Activated naive CD8-positive, alpha-beta T cell treated with anti-CD3 and anti-CD28 coated beads, Interleukin-2, amount 10 ng/mL, durations not matched to agents 7 days and 5 days (primary cell): ENCODE measurements at regions not wholly inside any gene's neighbourhood (a gene's known extent, or its start where the extent isn't known, plus 50 kb on each side); places are given as distances from the start of the nearest gene placed in this dataset.
"Not testable (repeated sequence)": the region's sequence is repeated elsewhere in the genome, so short reads cannot be mapped to it uniquely, and the experiment has no call there.

Experiments used
- ATAC-seq: fragments of 150-1000 bp; cut with Tn5 transposase; one replicate; pipeline ENCODE4 v1.10.0; 2021; ENCODE audit warnings: low read depth, moderate library complexity
- POLR2A ChIA-PET: fragments of 350-600 bp; sonication (Branson Sonifier 250); formaldehyde crosslinking; loops from one replicate; lab custom pipeline; 2021; ENCODE audit warnings: antibody characterized with exemption; lab: Charles Lee
- DNase-seq: peaks from one replicate; pipeline ENCODE4 v3.0.0; 2021
- H3K27ac Mint-ChIP-seq: one replicate; pipeline ENCODE4 v1.8.0; 2022; ENCODE audit warnings: mild to moderate bottlenecking, mixed read lengths
- H3K27me3 Mint-ChIP-seq: one replicate; pipeline ENCODE4 v1.8.0; 2022; ENCODE audit warnings: mild to moderate bottlenecking, moderate library complexity, mixed read lengths
- H3K36me3 Mint-ChIP-seq: one replicate; pipeline ENCODE4 v1.8.0; 2021; ENCODE audit warnings: mild to moderate bottlenecking, mixed read lengths
- H3K4me1 Mint-ChIP-seq: one replicate; pipeline ENCODE4 v1.8.0; 2021; ENCODE audit warnings: mixed read lengths
- H3K4me3 Mint-ChIP-seq: one replicate; pipeline ENCODE4 v1.8.0; 2022; ENCODE audit warnings: mild to moderate bottlenecking, moderate library complexity, mixed read lengths
- H3K9me3 Mint-ChIP-seq: one replicate; pipeline ENCODE4 v1.8.0; 2021; ENCODE audit warnings: mixed read lengths

- H3K4me3 Mint-ChIP-seq, H3K36me3 Mint-ChIP-seq, POLR2A ChIA-PET, H3K27ac Mint-ChIP-seq, H3K9me3 Mint-ChIP-seq, H3K4me1 Mint-ChIP-seq, DNase-seq, ATAC-seq, H3K27me3 Mint-ChIP-seq: not testable (repeated sequence)
Measured at GRCh38 chr2:132068407-132068806, 93.3 kb downstream of the ANKRD30BL start.

DNA sequence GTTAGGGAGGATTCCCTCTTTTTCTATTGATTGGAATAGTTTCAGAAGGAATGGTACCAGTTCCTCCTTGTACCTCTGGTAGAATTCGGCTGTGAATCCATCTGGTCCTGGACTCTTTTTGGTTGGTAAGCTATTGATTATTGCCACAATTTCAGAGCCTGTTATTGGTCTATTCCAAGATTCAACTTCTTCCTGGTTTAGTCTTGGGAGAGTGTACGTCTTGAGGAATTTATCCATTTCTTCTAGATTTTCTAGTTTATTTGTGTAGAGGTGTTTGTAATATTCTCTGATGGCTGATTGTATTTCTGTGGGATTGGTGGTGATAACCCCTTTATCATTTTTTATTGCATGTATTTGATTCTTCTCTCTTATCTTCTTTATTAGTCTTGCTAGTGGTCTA, 96.4 kb downstream of the ANKRD30BL start:
- H3K27me3 Mint-ChIP-seq, ATAC-seq, H3K9me3 Mint-ChIP-seq, H3K4me1 Mint-ChIP-seq, H3K4me3 Mint-ChIP-seq, DNase-seq, H3K36me3 Mint-ChIP-seq, H3K27ac Mint-ChIP-seq, POLR2A ChIA-PET: not testable (repeated sequence)

- H3K27ac Mint-ChIP-seq, POLR2A ChIA-PET, H3K9me3 Mint-ChIP-seq, DNase-seq, H3K4me1 Mint-ChIP-seq, H3K4me3 Mint-ChIP-seq, ATAC-seq, H3K36me3 Mint-ChIP-seq: not testable (repeated sequence)
- peaks cover 22% of the 10 kb centered on the region for H3K27me3 Mint-ChIP-seq
Measured at GRCh38 chr2:132039609-132040236, 122.0 kb downstream of the ANKRD30BL start.

GRCh38 chr2:132038883-132039235, 122.9 kb downstream of the ANKRD30BL start:
- H3K9me3 Mint-ChIP-seq, H3K4me1 Mint-ChIP-seq, H3K36me3 Mint-ChIP-seq, POLR2A ChIA-PET, H3K27ac Mint-ChIP-seq, DNase-seq, ATAC-seq, H3K4me3 Mint-ChIP-seq: not testable (repeated sequence)
- peaks cover 22% of the 10 kb centered on the region for H3K27me3 Mint-ChIP-seq

- DNase-seq (no peak), ATAC-seq (no peak)
- H3K4me3 Mint-ChIP-seq, result no peak overlapping the region
- POLR2A ChIA-PET, result no interaction called here
- no peak overlapping the region for H3K27ac Mint-ChIP-seq
- no peaks in the 10 kb centered on the region for H3K36me3 Mint-ChIP-seq
- no peaks in the 10 kb centered on the region for H3K4me1 Mint-ChIP-seq
- no peaks in the 10 kb centered on the region for H3K9me3 Mint-ChIP-seq
- peaks cover 22% of the 10 kb centered on the region for H3K27me3 Mint-ChIP-seq
Measured at GRCh38 chr2:132038179-132038882, 123.4 kb downstream of the ANKRD30BL start.

GRCh38 chr2:132037527-132038178, 124.1 kb downstream of the ANKRD30BL start:
- no peaks in the 10 kb centered on the region for H3K4me1 Mint-ChIP-seq
- H3K36me3 Mint-ChIP-seq, result no peaks in the 10 kb centered on the region
- no peak overlapping the region for H3K27ac Mint-ChIP-seq
- no peak overlapping the region for H3K4me3 Mint-ChIP-seq
- H3K27me3 Mint-ChIP-seq, result peaks cover 22% of the 10 kb centered on the region
- no peaks in the 10 kb centered on the region for H3K9me3 Mint-ChIP-seq
- POLR2A ChIA-PET, result no interaction called here
- ATAC-seq (no peak), DNase-seq (peak; percentile 20)

DNA sequence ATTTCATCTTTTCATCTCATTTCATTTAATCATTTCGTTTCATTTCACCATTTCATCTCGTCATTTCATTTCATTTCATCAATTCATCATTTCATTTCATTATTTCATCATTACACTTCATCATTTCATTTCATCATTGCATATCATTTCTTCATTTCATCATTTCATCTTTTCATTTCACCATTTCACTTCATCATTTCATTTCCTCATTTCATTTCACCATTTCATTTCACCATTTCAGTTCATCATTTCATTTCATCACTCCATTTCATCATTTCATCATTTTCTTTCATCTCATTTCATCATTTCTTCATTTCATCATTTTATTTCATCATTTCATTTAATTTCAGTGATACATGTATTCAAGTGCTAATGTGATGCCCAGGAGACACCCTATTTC, 127.1 kb downstream of the ANKRD30BL start:
- H3K27ac Mint-ChIP-seq, result no peak overlapping the region
- no peak for ATAC-seq

GRCh38 chr2:132033949-132034348, 127.8 kb downstream of the ANKRD30BL start:
- Mint-ChIP-seq H3K4me3 (no peak overlapping the region), H3K27me3 (peaks cover 7% of the 10 kb centered on the region), H3K27ac (no peak overlapping the region), H3K9me3 (no peaks in the 10 kb centered on the region), H3K4me1 (no peaks in the 10 kb centered on the region), H3K36me3 (no peaks in the 10 kb centered on the region)
- POLR2A ChIA-PET, result no interaction called here
- ATAC-seq (no peak), DNase-seq (no peak)

More for the DNA sequence above, 127.1 kb downstream of the ANKRD30BL start:
- Mint-ChIP-seq H3K36me3 (no peaks in the 10 kb centered on the region), H3K9me3 (no peaks in the 10 kb centered on the region), H3K4me1 (no peaks in the 10 kb centered on the region), H3K4me3 (no peak overlapping the region), H3K27me3 (peaks cover 14% of the 10 kb centered on the region)
- no peak for DNase-seq
- POLR2A ChIA-PET, result no interaction called here

- Mint-ChIP-seq H3K36me3 (no peaks in the 10 kb centered on the region), H3K4me3 (no peak overlapping the region), H3K27me3 (peaks cover 5% of the 10 kb centered on the region), H3K27ac (no peak overlapping the region), H3K9me3 (no peaks in the 10 kb centered on the region), H3K4me1 (no peaks in the 10 kb centered on the region)
- POLR2A ChIA-PET, result no interaction called here
- no peak for ATAC-seq
- no peak for DNase-seq
Measured at GRCh38 chr2:132033365-132033764, 128.4 kb downstream of the ANKRD30BL start.

DNA sequence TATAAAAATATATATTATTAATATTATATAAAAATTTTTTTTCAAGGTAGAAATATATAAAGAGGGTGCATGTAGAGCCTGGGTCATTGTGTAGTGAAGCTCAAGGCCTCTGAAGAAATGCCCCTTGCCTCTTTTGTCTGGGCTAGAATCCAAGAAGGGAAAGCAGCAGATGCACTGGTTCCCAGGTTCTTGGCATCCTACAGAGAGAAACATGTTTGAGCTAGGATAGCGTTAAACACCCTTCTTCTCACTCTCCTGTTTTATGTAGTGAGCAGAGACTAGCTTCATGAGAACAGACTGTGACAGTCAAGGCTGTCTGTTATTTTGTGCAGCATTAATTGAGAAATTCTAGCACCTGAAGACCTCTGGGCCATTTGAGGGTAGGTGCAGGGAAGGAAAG, 149.7 kb downstream of the ANKRD30BL start:
- ATAC-seq, DNase-seq, H3K27ac Mint-ChIP-seq, H3K4me1 Mint-ChIP-seq, POLR2A ChIA-PET, H3K36me3 Mint-ChIP-seq, H3K9me3 Mint-ChIP-seq, H3K4me3 Mint-ChIP-seq: not testable (repeated sequence)
- peaks cover 22% of the 10 kb centered on the region for H3K27me3 Mint-ChIP-seq

DNA sequence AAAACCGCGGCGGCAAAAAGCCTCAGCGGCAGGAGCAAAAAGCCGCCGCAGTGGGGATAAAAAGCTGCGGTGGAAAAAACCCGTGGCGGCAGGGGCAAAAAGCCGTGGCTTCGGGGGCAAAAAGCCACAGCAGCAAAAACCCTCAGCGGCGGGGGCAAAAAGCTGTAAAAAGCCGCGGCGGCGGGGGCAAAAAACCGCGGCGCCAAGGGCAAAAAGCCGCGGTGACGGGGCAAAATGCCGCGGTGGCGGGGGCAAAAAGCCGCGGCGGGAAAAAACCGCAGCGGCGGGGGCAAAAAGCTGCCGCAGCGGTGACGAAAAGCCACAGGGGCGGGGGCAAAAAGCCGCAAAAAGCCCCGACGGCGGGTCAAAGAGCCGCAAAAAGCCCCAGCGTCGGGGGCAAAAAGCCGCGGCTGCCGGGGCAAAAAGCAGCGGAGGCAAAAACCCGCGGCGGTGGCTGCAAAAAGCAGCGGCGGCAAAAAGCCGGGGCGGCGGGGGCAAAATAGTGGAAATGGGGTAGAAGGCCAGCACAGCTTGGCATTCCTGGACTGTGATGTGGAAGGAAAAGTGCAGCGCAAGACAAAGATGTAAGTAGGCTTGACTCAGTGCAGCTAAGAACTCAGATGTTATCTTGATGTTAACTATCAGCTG, 151.8 kb downstream of the ANKRD30BL start:
- Mint-ChIP-seq H3K27ac (no peak overlapping the region), H3K36me3 (no peaks in the 10 kb centered on the region), H3K9me3 (peaks cover 2% of the 10 kb centered on the region), H3K4me1 (no peaks in the 10 kb centered on the region), H3K4me3 (no peak overlapping the region), H3K27me3 (peaks cover 22% of the 10 kb centered on the region)
- no peak for ATAC-seq
- DNase-seq, result no peak
- POLR2A ChIA-PET, result no interaction called here

- H3K36me3 Mint-ChIP-seq, result no peaks in the 10 kb centered on the region
- H3K4me3 Mint-ChIP-seq, result no peak overlapping the region
- POLR2A ChIA-PET, result no interaction called here
- H3K4me1 Mint-ChIP-seq, result no peaks in the 10 kb centered on the region
- ATAC-seq (no peak), DNase-seq (no peak)
- H3K9me3 Mint-ChIP-seq, result peaks cover 2% of the 10 kb centered on the region
- H3K27ac Mint-ChIP-seq, result no peak overlapping the region
- peaks cover 22% of the 10 kb centered on the region for H3K27me3 Mint-ChIP-seq
Measured at GRCh38 chr2:132009177-132009873, 152.4 kb downstream of the ANKRD30BL start.

DNA sequence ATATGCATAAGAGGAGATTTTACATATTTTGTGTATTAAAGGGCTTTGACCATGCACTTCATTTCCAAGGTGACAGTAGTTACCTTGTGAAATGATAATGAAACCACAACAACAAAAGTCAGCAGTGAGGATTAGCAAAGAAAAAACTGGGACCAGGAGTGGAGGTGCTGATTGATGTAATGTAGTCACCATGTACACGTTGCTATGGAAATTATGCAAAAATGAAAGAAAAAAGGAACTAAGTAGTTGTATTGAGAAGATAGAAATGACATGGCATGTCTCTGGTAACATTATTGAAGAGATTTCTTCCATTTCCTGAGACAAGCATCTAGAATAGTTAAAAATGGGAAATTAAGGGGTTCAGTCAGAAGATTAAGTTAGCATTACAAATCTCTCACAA, 171.0 kb downstream of the ANKRD30BL start:
- H3K36me3 Mint-ChIP-seq, POLR2A ChIA-PET: not testable (repeated sequence)

More for the DNA sequence above, 171.0 kb downstream of the ANKRD30BL start:
- H3K27ac Mint-ChIP-seq, H3K27me3 Mint-ChIP-seq, DNase-seq, H3K9me3 Mint-ChIP-seq, H3K4me3 Mint-ChIP-seq, H3K4me1 Mint-ChIP-seq, ATAC-seq: not testable (repeated sequence)
